ENCODE measurements at regions not wholly inside any gene's neighbourhood (a gene's known extent, or its start where the extent isn't known, plus 50 kb on each side); places are given as distances from the start of the nearest gene placed in this dataset.

DNA sequence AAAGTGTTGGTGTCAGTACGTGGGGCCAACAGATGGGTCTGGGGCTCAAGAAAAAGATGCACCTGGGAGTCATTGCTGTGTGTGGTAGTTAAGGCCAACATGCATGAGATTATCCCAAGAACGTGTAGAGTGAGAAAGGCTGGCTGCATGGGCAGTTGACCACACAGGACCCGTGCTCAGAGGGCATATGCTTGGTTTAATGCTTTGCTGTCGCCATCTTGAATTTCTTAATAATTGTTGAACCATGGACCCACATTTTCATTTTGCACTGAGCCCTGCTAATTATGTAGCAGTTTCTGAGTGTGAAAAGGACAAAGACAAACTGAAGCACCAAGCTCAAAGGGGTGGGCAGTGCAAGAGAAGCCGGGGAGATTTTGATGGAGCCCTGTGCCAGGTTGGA, 148.1 kb downstream of the CYP26B1 start:
- TF ChIP-seq POLR2A (IDR thresholded peaks at IDR 0.05; ENCODE audit: low read depth, low read length) (no peak), POLR2AphosphoS5 (IDR thresholded peaks at IDR 0.05; ENCODE audit: low read depth, low read length) (no peak)
